ENCODE measurements at regions not wholly inside any gene's neighbourhood (a gene's known extent, or its start where the extent isn't known, plus 50 kb on each side); places are given as distances from the start of the nearest gene placed in this dataset.

DNA sequence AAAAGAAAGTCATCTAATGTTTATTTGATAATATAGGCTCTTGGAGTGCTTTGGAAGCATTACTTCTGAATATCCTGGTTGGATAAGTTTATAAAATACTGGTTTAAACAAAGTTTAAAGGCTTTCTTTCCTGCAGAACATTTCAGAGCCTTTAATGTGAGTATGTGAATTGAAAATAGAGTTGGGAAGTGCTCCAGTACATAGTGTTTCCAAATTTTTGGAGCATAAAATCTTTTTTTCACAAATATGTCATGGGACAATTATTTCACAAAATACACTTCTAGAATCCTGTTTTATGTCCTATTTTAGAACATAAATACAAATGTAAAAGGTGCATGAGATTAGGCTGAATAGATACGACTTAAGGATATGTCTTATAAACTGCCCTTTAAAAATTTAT is 158.9 kb upstream of the HNRNPA3 start:
- TF ChIP-seq, protein P1, sequence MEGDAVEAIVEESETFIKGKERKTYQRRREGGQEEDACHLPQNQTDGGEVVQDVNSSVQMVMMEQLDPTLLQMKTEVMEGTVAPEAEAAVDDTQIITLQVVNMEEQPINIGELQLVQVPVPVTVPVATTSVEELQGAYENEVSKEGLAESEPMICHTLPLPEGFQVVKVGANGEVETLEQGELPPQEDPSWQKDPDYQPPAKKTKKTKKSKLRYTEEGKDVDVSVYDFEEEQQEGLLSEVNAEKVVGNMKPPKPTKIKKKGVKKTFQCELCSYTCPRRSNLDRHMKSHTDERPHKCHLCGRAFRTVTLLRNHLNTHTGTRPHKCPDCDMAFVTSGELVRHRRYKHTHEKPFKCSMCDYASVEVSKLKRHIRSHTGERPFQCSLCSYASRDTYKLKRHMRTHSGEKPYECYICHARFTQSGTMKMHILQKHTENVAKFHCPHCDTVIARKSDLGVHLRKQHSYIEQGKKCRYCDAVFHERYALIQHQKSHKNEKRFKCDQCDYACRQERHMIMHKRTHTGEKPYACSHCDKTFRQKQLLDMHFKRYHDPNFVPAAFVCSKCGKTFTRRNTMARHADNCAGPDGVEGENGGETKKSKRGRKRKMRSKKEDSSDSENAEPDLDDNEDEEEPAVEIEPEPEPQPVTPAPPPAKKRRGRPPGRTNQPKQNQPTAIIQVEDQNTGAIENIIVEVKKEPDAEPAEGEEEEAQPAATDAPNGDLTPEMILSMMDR (IDR thresholded peaks at IDR 0.05; ENCODE audit: low read depth, low read length, missing input control), result no peak
- TF ChIP-seq EGR1 (IDR thresholded peaks at IDR 0.05; ENCODE audit: low read depth in 2 of 2) (no peak), HNF4A (conservative IDR thresholded peaks at IDR 0.05) (no peak)
